ENCODE measurements at regions not wholly inside any gene's neighbourhood (a gene's known extent, or its start where the extent isn't known, plus 50 kb on each side); places are given as distances from the start of the nearest gene placed in this dataset.

DNA sequence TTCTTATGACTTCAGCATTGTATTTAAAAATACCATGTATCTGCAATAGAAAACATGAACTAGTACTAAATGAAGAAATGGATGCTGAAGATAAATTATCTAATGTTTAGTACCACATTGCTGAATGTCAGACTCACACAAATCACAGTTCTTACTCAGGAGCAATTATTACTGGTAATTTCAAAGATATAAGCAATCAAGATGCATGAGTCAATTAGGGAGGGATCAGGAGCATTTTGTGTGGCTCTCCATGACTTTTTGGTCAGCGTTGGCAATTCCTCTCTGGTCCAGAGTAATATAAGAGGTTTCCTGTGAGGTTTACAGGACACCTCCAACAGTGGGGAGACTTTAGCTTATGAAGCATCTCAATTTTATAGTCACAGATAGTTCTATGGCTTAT, 167.0 kb upstream of the PCDH7 start (continued):
- TF ChIP-seq CBX8 (IDR thresholded peaks at IDR 0.05; ENCODE audit: borderline replicate concordance, low read depth, low read length) (no peak), POLR2A (IDR thresholded peaks at IDR 0.05; ENCODE audit: control extremely low read depth in 1 of 2, low read depth in 2 of 2, low read length in 2 of 2) (no peak), CHD1 (IDR thresholded peaks at IDR 0.05; ENCODE audit: low read depth, low read length) (no peak), SUZ12 (IDR thresholded peaks at IDR 0.05; ENCODE audit: low read length) (no peak), BRCA1 (IDR thresholded peaks at IDR 0.05; ENCODE audit: low read depth, low read length) (no peak)
